HG03520 (cell line): ENCODE measurements at regions not wholly inside any gene's neighbourhood (a gene's known extent, or its start where the extent isn't known, plus 50 kb on each side); places are given as distances from the start of the nearest gene placed in this dataset.

ENCODE experiments used
- ATAC-seq: cut with Tn5 transposase; IDR thresholded peaks from one replicate; pipeline ENCODE4 v1.9.1; 2021; ENCODE audit warnings: mild to moderate bottlenecking, moderate library complexity; ENCODE audit not compliant: unreplicated experiment

GRCh38 chr3:101172516-101172915 lies 147.9 kb downstream of the IMPG2 start:
- no peak for ATAC-seq

GRCh38 chr3:101171681-101172191 lies 148.6 kb downstream of the IMPG2 start:
- ATAC-seq = no peak

GRCh38 chr3:101170806-101171558 lies 149.4 kb downstream of the IMPG2 start:
- ATAC-seq = no peak

- no peak for ATAC-seq
Observed at GRCh38 chr3:101170062-101170771, 150.2 kb downstream of the IMPG2 start.

- ATAC-seq = no peak
Observed at GRCh38 chr3:101169516-101169915, 150.9 kb downstream of the IMPG2 start.

GRCh38 chr3:101167376-101167775 lies 153.0 kb downstream of the IMPG2 start:
- no peak for ATAC-seq

- ATAC-seq = no peak
Observed at GRCh38 chr3:101166150-101166549, 154.2 kb downstream of the IMPG2 start.

- ATAC-seq = no peak
Observed at GRCh38 chr3:101163554-101163953, 156.8 kb downstream of the IMPG2 start.

GRCh38 chr3:101159478-101159877 lies 160.9 kb downstream of the IMPG2 start:
- no peak for ATAC-seq

GRCh38 chr3:101158374-101158773 lies 162.0 kb downstream of the IMPG2 start:
- no peak for ATAC-seq

GRCh38 chr3:101156787-101157345 lies 163.5 kb downstream of the IMPG2 start:
- no peak for ATAC-seq

- no peak for ATAC-seq
Observed at GRCh38 chr3:101155825-101156224, 162.6 kb upstream of the ABI3BP start.

GRCh38 chr3:101154401-101154800 lies 161.2 kb upstream of the ABI3BP start:
- no peak for ATAC-seq

GRCh38 chr3:101151286-101151913 lies 158.2 kb upstream of the ABI3BP start:
- ATAC-seq = no peak

GRCh38 chr3:101150504-101150903 lies 157.3 kb upstream of the ABI3BP start:
- ATAC-seq = no peak

GRCh38 chr3:101149707-101150106 lies 156.5 kb upstream of the ABI3BP start:
- ATAC-seq = no peak

GRCh38 chr3:101149251-101149650 lies 156.0 kb upstream of the ABI3BP start:
- ATAC-seq = no peak

- ATAC-seq = no peak
Observed at GRCh38 chr3:101148001-101148400, 154.8 kb upstream of the ABI3BP start.

GRCh38 chr3:101146946-101147345 lies 153.7 kb upstream of the ABI3BP start:
- ATAC-seq = no peak

- ATAC-seq = no peak
Observed at GRCh38 chr3:101144105-101144504, 150.9 kb upstream of the ABI3BP start.

- ATAC-seq = no peak
Observed at GRCh38 chr3:101143012-101143411, 149.8 kb upstream of the ABI3BP start.
